H9 (cell line): ENCODE measurements at regions not wholly inside any gene's neighbourhood (a gene's known extent, or its start where the extent isn't known, plus 50 kb on each side); places are given as distances from the start of the nearest gene placed in this dataset.

Experiments
- DNase-seq: peaks from one replicate; pipeline ENCODE4 v3.0.0-alpha.2; 2017
- H2AFZ ChIP-seq: one replicate; pipeline ENCODE4 v1.6.1; 2013; ENCODE audit warnings: mild to moderate bottlenecking, low read length, control low read depth, moderate library complexity
- H2AK5ac ChIP-seq: 2 replicates; pipeline ENCODE4 v1.6.1; 2013; ENCODE audit warnings: low read length, control low read depth, mixed read lengths; ENCODE audit not compliant: insufficient read length
- H2BK120ac ChIP-seq: one replicate; pipeline ENCODE4 v1.6.1; 2013; ENCODE audit warnings: low read depth, mild to moderate bottlenecking, low read length, control low read depth, inconsistent platforms; ENCODE audit not compliant: poor library complexity, severe bottlenecking
- H2BK12ac ChIP-seq: 2 replicates; pipeline ENCODE4 v1.6.1; 2013; ENCODE audit warnings: low read length, control low read depth, mixed read lengths, low read depth; ENCODE audit not compliant: insufficient read length
- H2BK15ac ChIP-seq: 2 replicates; pipeline ENCODE4 v1.6.1; 2013; ENCODE audit warnings: low read depth, low read length, control low read depth
- H2BK20ac ChIP-seq: one replicate; pipeline ENCODE4 v1.6.1; 2013; ENCODE audit warnings: low read depth, mild to moderate bottlenecking, low read length, control low read depth, inconsistent platforms; ENCODE audit not compliant: poor library complexity, severe bottlenecking
- H2BK5ac ChIP-seq: 2 replicates; pipeline ENCODE4 v1.6.1; 2013; ENCODE audit warnings: low read length, control low read depth, mixed read lengths; ENCODE audit not compliant: insufficient read length
- H3K14ac ChIP-seq: 2 replicates; pipeline ENCODE4 v1.6.1; 2013; ENCODE audit warnings: low read length, control low read depth; ENCODE audit not compliant: insufficient read depth
- H3K18ac ChIP-seq: 2 replicates; pipeline ENCODE4 v1.6.1; 2013; ENCODE audit warnings: low read depth, mild to moderate bottlenecking, mixed read lengths, low read length, control low read depth; ENCODE audit not compliant: insufficient read length
- H3K23ac ChIP-seq: 2 replicates; pipeline ENCODE4 v1.6.1; 2013; ENCODE audit warnings: low read length, control low read depth, mixed read lengths, low read depth; ENCODE audit not compliant: insufficient read length
- H3K23me2 ChIP-seq: 2 replicates; pipeline ENCODE4 v1.6.1; 2013; ENCODE audit warnings: low read depth, mild to moderate bottlenecking, mixed read lengths, low read length, control low read depth; ENCODE audit not compliant: insufficient read length, poor library complexity, severe bottlenecking
- H3K27ac ChIP-seq: 2 replicates; pipeline ENCODE4 v1.5.1; 2013; ENCODE audit warnings: low read length, control low read depth, mixed read lengths, low read depth; ENCODE audit not compliant: insufficient read length
- H3K27me3 ChIP-seq: 2 replicates; pipeline ENCODE4 v1.6.1; 2013; ENCODE audit warnings: low read length, control low read depth, inconsistent platforms; ENCODE audit not compliant: insufficient read depth
- H3K4ac ChIP-seq: 2 replicates; pipeline ENCODE4 v1.6.1; 2013; ENCODE audit warnings: low read depth, mild to moderate bottlenecking, control low read depth, inconsistent platforms, low read length, moderate library complexity
- H3K4me1 ChIP-seq: 2 replicates; pipeline ENCODE4 v1.6.1; 2013; ENCODE audit warnings: low read length, control low read depth, inconsistent platforms; ENCODE audit not compliant: insufficient read depth
- H3K4me2 ChIP-seq: 2 replicates; pipeline ENCODE4 v1.6.1; 2013; ENCODE audit warnings: low read length, control low read depth, mixed read lengths; ENCODE audit not compliant: insufficient read length, insufficient read depth
- H3K56ac ChIP-seq: 2 replicates; pipeline ENCODE4 v1.6.1; 2013; ENCODE audit warnings: low read depth, mild to moderate bottlenecking, mixed read lengths, low read length, control low read depth; ENCODE audit not compliant: insufficient read length
- H3K79me1 ChIP-seq: 2 replicates; pipeline ENCODE4 v1.6.1; 2013; ENCODE audit warnings: low read depth, mild to moderate bottlenecking, moderate library complexity, low read length, control low read depth, inconsistent platforms; ENCODE audit not compliant: insufficient read depth, poor library complexity, severe bottlenecking
- H3K79me2 ChIP-seq: 2 replicates; pipeline ENCODE4 v1.6.1; 2013; ENCODE audit warnings: low read length, control low read depth, inconsistent platforms; ENCODE audit not compliant: insufficient read depth
- H3K9ac ChIP-seq: 2 replicates; pipeline ENCODE4 v1.6.1; 2013; ENCODE audit warnings: low read length, control low read depth, mixed read lengths; ENCODE audit not compliant: insufficient read length; ENCODE audit errors: extremely low read depth
- H3K9me3 ChIP-seq: one replicate; pipeline ENCODE4 v1.6.1; 2013; ENCODE audit warnings: low read depth, low read length, inconsistent platforms; ENCODE audit not compliant: control insufficient read depth
- H3T11ph ChIP-seq: one replicate; pipeline ENCODE4 v1.6.1; 2013; ENCODE audit warnings: mild to moderate bottlenecking, low read length, control low read depth, inconsistent platforms
- H4K20me1 ChIP-seq: one replicate; pipeline ENCODE4 v1.6.1; 2013; ENCODE audit not compliant: control insufficient read depth, insufficient read length, insufficient read depth
- H4K5ac ChIP-seq: 2 replicates; pipeline ENCODE4 v1.6.1; 2013; ENCODE audit warnings: low read depth, mild to moderate bottlenecking, mixed read lengths, low read length, control low read depth; ENCODE audit not compliant: insufficient read length
- H4K8ac ChIP-seq: replicated peaks from 2 replicates; pipeline ENCODE4 v1.6.1; 2013; ENCODE audit warnings: low read length, control low read depth, mixed read lengths, low read depth; ENCODE audit not compliant: insufficient read length
- H4K91ac ChIP-seq: 2 replicates; pipeline ENCODE4 v1.6.1; 2013; ENCODE audit warnings: low read depth, mild to moderate bottlenecking, moderate library complexity, mixed read lengths, low read length, control low read depth; ENCODE audit not compliant: insufficient read length
- H3K27ac Mint-ChIP-seq, 3 experiments: 2 replicates in 2 of 3; 3 replicates in 1 of 3; pipeline ENCODE4 v1.8.0; 2020 to 2021; ENCODE audit warnings: mixed read lengths in 3 of 3, mild to moderate bottlenecking in 1 of 3, moderate library complexity in 1 of 3
- H3K27me3 Mint-ChIP-seq: 2 replicates; pipeline ENCODE4 v1.8.0; 2021; ENCODE audit warnings: low read depth, mild to moderate bottlenecking, moderate library complexity, mixed read lengths
- H3K36me3 Mint-ChIP-seq, 3 experiments: 2 replicates in 2 of 3; 3 replicates in 1 of 3; pipeline ENCODE4 v1.8.0; 2020 to 2021; ENCODE audit warnings: low read depth in 3 of 3, mixed read lengths in 3 of 3; ENCODE audit not compliant: insufficient read depth in 1 of 3
- H3K4me1 Mint-ChIP-seq, 2 experiments: 2 replicates each; pipeline ENCODE4 v1.8.0; 2020; ENCODE audit warnings: mixed read lengths in 2 of 2
- H3K4me3 Mint-ChIP-seq, 2 experiments: 2 replicates in 1 of 2; 3 replicates in 1 of 2; pipeline ENCODE4 v1.8.0; 2020 to 2021; ENCODE audit warnings: mild to moderate bottlenecking in 2 of 2, mixed read lengths in 2 of 2, moderate library complexity in 1 of 2
- H3K9me3 Mint-ChIP-seq, 2 experiments: 2 replicates in 1 of 2; 3 replicates in 1 of 2; pipeline ENCODE4 v1.8.0; 2020; ENCODE audit warnings: mild to moderate bottlenecking in 2 of 2, mixed read lengths in 2 of 2, moderate library complexity in 1 of 2
- WGBS: extraction: QIAGEN DNeasy Blood & Tissue Kit; methylation state at CpG from one replicate; pipeline ENCODE4 v1.1.7; 2013; ENCODE audit warnings: missing lambda C conversion rate, low lambda C conversion rate, mixed read lengths; ENCODE audit not compliant: insufficient read length; ENCODE audit errors: extremely low coverage; 5-methylcytosine and 5-hydroxymethylcytosine counted together
- TF ChIP-seq, protein P1 (sequence below): fragments of 200-600 bp; sonication (generic); conservative IDR thresholded peaks from 3 replicates; pipeline ENCODE4 v1.8.0; 2021; ENCODE audit warnings: antibody characterized with exemption, mild to moderate bottlenecking

GRCh38 chr3:81161851-81162250 is 599.6 kb downstream of the GBE1 start:
- Histone ChIP-seq H2BK120ac (no peak overlapping the region), H2AFZ (no peak overlapping the region), H3K4me1 (no peaks in the 10 kb centered on the region), H2BK12ac (no peak overlapping the region), H4K5ac (no peak overlapping the region), H4K91ac (no peak overlapping the region), H3K27me3 (no peaks in the 10 kb centered on the region), H3K4me2 (no peak overlapping the region), H3K56ac (no peak overlapping the region), H2BK5ac (no peak overlapping the region), H3K9ac (no peak overlapping the region), H2AK5ac (no peak overlapping the region), H3T11ph (no peak overlapping the region), H3K23ac (no peak overlapping the region), H4K20me1 (no peaks in the 10 kb centered on the region), H3K79me2 (no peaks in the 10 kb centered on the region), H3K4ac (no peak overlapping the region), H4K8ac (no peak overlapping the region), H3K79me1 (no peaks in the 10 kb centered on the region), H3K9me3 (no peaks in the 10 kb centered on the region), H3K18ac (no peak overlapping the region), H3K14ac (no peak overlapping the region), H2BK20ac (no peak overlapping the region), H3K27ac (no peak overlapping the region), H2BK15ac (no peak overlapping the region), H3K23me2 (no peaks in the 10 kb centered on the region)
- Mint-ChIP-seq H3K36me3 (peaks cover 0 to 1% (median under 1%) of the 10 kb centered on the region in 3 experiments; a peak in 1 of 7 replicates), H3K4me3 (no peak overlapping the region), H3K27me3 (no peaks in the 10 kb centered on the region), H3K4me1 (peaks cover 8% of the 10 kb centered on the region in 2 experiments), H3K9me3 (peaks cover 0 to 2% of the 10 kb centered on the region in 2 experiments; a peak in 1 of 5 replicates), H3K27ac (no peak overlapping the region)
- WGBS, result no CpG with 5 or more reads among the region's 1 CpG
- TF ChIP-seq, protein P1, sequence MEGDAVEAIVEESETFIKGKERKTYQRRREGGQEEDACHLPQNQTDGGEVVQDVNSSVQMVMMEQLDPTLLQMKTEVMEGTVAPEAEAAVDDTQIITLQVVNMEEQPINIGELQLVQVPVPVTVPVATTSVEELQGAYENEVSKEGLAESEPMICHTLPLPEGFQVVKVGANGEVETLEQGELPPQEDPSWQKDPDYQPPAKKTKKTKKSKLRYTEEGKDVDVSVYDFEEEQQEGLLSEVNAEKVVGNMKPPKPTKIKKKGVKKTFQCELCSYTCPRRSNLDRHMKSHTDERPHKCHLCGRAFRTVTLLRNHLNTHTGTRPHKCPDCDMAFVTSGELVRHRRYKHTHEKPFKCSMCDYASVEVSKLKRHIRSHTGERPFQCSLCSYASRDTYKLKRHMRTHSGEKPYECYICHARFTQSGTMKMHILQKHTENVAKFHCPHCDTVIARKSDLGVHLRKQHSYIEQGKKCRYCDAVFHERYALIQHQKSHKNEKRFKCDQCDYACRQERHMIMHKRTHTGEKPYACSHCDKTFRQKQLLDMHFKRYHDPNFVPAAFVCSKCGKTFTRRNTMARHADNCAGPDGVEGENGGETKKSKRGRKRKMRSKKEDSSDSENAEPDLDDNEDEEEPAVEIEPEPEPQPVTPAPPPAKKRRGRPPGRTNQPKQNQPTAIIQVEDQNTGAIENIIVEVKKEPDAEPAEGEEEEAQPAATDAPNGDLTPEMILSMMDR, result no peak
- DNase-seq, result no peak
